ENCODE measurements at regions not wholly inside any gene's neighbourhood (a gene's known extent, or its start where the extent isn't known, plus 50 kb on each side); places are given as distances from the start of the nearest gene placed in this dataset.

DNA sequence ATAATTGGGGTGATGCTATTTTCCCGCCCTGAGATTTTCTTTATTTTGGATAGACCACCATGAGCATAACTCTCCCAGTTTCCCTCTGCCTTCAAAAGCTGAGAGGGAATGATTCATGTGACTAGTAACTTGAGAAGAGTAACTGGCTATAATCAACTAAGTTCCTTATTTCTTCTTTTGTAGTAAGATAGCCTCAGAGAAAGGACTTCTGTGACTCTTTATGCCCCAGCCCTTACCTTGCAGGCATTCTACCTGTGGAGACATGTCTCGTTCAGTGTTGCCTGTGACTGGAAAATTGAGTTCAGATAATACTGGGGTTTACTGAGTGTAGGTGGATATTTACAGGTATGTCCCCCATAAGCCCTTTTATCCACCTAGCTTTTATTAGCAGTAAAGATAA, 715.4 kb upstream of the HS3ST1 start:
- no peak for TF ChIP-seq POLR2A (IDR thresholded peaks at IDR 0.05)
- TF ChIP-seq, protein P1, sequence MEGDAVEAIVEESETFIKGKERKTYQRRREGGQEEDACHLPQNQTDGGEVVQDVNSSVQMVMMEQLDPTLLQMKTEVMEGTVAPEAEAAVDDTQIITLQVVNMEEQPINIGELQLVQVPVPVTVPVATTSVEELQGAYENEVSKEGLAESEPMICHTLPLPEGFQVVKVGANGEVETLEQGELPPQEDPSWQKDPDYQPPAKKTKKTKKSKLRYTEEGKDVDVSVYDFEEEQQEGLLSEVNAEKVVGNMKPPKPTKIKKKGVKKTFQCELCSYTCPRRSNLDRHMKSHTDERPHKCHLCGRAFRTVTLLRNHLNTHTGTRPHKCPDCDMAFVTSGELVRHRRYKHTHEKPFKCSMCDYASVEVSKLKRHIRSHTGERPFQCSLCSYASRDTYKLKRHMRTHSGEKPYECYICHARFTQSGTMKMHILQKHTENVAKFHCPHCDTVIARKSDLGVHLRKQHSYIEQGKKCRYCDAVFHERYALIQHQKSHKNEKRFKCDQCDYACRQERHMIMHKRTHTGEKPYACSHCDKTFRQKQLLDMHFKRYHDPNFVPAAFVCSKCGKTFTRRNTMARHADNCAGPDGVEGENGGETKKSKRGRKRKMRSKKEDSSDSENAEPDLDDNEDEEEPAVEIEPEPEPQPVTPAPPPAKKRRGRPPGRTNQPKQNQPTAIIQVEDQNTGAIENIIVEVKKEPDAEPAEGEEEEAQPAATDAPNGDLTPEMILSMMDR (IDR thresholded peaks at IDR 0.05), result no peak
- TF ChIP-seq EP300 (IDR thresholded peaks at IDR 0.05), result no peak
- no peak for TF ChIP-seq POLR2AphosphoS5 (IDR thresholded peaks at IDR 0.05)
